SKM-1 (cell line): ENCODE measurements at regions not wholly inside any gene's neighbourhood (a gene's known extent, or its start where the extent isn't known, plus 50 kb on each side); places are given as distances from the start of the nearest gene placed in this dataset.

Experiments used
- DNase-seq: peaks from one replicate; lab custom pipeline; 2025; ENCODE audit not compliant: unreplicated experiment; lab: John Stamatoyannopoulos, UW

DNA sequence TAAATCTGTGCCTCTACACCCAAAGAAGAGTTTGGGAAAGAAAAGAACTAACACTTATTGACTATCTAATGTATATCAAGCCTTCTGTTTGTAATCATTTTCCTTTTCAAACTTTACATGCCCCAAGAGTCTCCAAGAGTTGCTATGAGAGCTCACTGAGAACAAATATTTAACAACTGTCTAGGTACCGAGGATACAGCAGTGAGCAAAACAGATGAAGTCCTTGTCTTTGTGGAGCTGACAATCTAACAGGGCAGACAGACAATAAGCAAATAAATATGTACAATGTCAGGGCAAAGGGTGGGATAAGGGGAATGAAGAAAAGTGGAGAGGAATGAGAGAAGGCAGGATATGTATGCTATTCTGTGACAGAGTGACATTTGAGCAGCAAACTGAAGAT lies 64.8 kb upstream of the KSR1 start:
- no peak for DNase-seq

DNA sequence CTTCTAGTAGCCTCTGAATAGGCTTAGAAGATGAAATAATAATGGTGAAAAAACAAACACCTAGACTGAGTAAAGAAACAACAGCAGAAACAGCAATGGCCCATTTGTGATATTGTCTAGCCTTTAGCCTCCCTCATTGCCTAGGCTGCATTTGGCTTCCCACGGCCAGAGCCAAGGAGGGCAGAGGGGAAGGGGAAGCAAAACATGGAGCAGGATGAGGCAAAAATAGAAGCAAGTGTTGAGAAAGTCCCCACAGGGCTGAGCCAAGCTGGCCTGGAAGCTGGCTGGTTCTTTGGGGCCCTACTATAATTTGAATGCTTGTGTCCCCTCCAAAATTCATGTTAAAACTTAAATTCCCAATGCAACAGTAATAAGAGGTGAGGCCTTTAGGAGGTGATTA lies 60.2 kb upstream of the KSR1 start:
- DNase-seq, result no peak

GRCh38 chr17:27396941-27397340 lies 59.3 kb upstream of the KSR1 start:
- DNase-seq, result no peak

GRCh38 chr17:27398691-27399090 lies 57.6 kb upstream of the KSR1 start:
- no peak for DNase-seq

DNA sequence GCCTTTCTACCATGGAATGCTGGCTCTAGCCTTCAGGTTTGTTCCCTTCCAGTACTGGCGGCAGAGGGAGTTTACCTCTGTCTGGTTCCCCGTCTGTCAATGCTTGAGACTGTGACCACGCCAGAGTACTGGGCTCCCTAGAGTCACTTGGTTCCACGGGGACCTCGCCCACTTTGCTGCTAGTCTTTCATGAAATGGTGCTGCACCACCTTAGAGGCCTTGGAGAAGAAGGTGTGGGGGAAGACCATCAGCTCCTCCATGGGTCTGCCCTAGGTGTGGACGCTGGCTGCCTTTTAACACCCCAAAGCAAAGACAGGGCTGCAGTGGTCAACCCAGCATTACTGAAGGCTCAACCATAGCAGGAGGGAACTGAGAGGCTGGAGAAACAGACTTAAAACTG lies 55.3 kb upstream of the KSR1 start:
- DNase-seq, result no peak

DNA sequence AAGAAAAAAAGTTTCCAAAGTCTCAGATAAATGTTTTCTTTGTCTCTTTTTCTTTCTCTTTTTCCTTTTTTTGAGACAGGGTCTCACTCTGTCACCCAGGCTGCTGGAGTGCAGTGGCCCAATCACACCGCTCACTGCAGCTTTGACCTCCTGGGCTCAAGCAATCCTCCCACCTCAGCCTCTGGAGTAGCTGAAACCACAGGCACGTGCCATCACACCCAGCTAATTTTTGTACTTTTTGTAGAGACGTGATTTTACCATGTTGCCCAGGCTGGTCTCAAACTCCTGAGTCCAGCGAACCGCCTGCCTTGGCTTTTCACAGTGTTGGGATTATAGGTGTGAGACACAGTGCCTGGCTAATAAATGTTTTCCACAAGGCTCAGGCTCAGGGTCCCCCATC lies 53.3 kb upstream of the KSR1 start:
- DNase-seq, result no peak

DNA sequence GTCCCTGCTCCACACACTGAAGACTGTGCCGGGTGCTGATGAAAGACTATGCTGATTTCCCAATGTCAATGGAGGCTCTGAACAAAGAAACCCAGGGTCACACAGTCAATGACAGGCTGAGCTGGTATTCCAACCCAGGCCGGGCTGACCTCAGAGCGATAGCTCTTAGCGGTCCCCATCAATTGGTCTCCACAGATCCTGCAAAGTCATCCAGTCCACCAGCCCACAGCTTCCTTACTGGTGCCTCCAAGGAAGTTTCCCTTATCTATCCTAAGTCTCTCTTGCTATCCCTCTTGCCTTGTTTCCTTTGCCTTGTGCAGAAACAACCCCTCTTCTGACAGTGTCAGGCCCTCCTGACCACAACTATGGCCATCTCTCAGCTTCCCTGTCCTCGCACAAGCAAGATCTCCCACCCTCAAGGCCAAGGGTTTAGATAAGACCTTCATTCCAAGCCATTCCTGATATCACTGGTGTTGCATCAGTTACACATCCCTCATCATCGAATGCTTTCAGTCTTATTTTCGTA lies 52.7 kb upstream of the KSR1 start:
- DNase-seq, result no peak

DNA sequence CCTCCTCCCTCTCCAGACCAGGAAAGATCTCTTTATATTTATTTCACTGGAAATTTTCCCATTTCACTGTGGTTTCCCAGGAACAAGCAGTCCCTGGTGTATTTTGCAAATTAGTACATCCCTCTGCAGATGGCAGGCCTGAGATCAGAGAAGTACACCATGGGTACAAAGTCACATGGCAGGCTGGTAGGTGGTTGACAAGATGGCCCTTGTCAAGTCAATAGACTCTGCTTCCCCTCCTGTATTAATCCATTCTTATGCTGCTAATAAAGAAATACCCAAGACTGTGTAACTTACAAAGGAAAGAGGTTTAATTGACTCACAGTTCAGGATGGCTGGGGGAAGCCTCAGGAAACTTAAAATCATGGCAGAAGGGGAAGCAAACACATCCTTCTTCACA lies 51.6 kb upstream of the KSR1 start:
- no peak for DNase-seq
